ENCODE measurements at regions not wholly inside any gene's neighbourhood (a gene's known extent, or its start where the extent isn't known, plus 50 kb on each side); places are given as distances from the start of the nearest gene placed in this dataset.

DNA sequence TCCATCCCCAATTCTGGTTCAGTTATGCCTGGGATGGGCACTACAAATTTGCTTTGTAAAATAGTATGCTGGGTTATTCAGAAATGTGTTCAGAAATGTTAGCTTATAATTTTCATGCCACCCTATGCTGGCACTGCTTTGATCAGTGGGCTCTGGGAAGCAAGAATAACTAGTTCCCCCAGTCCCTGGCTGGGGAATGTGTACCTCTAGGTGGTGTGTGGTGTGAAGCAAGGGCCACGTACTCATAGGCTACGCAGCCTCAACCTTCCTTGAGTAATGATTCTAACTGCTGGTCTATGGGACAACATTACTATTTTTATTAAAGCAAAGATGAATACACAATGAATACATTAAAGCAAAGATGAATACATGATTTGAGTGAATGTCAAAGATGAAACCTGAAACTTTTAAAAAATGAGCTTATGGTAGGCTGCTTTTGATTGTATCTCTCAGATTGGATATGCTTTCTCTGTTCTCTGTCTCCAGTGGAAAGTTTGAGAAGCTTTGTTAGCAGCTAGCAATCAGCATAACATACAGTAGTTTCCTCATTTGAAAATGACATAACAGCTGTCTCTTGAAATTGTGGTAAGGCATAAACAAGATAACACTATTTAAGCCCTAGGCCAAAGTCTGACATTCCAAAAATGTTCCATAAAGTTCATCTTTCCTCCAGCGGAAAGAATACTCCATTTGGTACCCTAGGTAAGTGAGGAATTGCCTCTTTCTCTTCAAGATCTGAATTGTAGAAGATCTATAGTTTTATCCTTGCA lies 174.7 kb upstream of the NFIB start:
- no peaks in the 10 kb centered on the region for H3K4me1 ChIP-seq
- no peaks in the 10 kb centered on the region for H3K36me3 ChIP-seq (ENCODE audit: control insufficient read depth, insufficient read depth, low read length)
- H3K4me3 ChIP-seq (ENCODE audit: low read depth, low read length) = no peak overlapping the region
- no peaks in the 10 kb centered on the region for H3K27me3 ChIP-seq (ENCODE audit: control insufficient read depth, insufficient read depth, low read length)
- no peaks in the 10 kb centered on the region for H3K9me3 ChIP-seq (ENCODE audit: control insufficient read depth, low read length)
- H3K79me2 ChIP-seq = no peaks in the 10 kb centered on the region
- H3K27ac ChIP-seq = no peak overlapping the region
- TF ChIP-seq, protein P1, sequence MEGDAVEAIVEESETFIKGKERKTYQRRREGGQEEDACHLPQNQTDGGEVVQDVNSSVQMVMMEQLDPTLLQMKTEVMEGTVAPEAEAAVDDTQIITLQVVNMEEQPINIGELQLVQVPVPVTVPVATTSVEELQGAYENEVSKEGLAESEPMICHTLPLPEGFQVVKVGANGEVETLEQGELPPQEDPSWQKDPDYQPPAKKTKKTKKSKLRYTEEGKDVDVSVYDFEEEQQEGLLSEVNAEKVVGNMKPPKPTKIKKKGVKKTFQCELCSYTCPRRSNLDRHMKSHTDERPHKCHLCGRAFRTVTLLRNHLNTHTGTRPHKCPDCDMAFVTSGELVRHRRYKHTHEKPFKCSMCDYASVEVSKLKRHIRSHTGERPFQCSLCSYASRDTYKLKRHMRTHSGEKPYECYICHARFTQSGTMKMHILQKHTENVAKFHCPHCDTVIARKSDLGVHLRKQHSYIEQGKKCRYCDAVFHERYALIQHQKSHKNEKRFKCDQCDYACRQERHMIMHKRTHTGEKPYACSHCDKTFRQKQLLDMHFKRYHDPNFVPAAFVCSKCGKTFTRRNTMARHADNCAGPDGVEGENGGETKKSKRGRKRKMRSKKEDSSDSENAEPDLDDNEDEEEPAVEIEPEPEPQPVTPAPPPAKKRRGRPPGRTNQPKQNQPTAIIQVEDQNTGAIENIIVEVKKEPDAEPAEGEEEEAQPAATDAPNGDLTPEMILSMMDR (IDR thresholded peaks at IDR 0.05) = no peak
- H3K9ac ChIP-seq = no peak overlapping the region
- H3K4me2 ChIP-seq (ENCODE audit: low read length) = no peak overlapping the region
- H2AFZ ChIP-seq = no peak overlapping the region

DNA sequence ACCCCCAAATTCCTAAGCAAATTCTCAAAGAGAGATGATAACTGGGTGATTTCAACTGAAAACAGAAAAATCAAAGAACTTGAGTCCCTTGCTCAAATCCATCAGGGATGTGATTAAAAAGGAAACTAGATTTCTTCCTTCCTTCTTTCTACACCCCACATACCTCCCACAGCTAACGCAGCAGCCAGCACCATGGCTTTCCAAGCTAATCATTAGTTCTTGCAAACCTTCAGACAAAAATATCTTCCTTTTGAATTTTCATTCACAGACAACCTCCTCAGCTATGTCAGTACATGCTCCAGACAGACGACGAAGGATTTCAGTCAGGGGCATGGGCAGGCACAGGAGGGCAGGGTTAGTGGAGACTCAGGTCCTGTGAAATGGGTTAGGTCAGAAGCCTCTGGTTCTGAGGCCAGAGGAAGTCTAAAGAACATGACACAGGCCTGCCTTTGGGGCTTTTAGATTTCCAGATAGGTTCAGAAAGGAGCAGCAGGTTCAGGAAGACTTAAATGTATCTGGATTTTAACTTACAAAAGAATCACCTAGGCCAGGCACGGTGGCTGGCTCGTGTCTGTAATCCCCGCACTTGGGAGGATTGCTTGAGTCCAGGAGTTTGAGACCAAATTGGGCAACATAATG lies 173.7 kb upstream of the NFIB start:
- Histone ChIP-seq H3K36me3 (ENCODE audit: control insufficient read depth, insufficient read depth, low read length) (no peaks in the 10 kb centered on the region), H3K27me3 (ENCODE audit: control insufficient read depth, insufficient read depth, low read length) (no peaks in the 10 kb centered on the region), H3K4me2 (ENCODE audit: low read length) (no peak overlapping the region), H3K9ac (no peak overlapping the region), H3K9me3 (ENCODE audit: control insufficient read depth, low read length) (no peaks in the 10 kb centered on the region), H3K4me1 (no peaks in the 10 kb centered on the region), H2AFZ (no peak overlapping the region), H3K4me3 (ENCODE audit: low read depth, low read length) (no peak overlapping the region), H3K79me2 (no peaks in the 10 kb centered on the region), H3K27ac (no peak overlapping the region)
- TF ChIP-seq, protein P1 (IDR thresholded peaks at IDR 0.05) = no peak

DNA sequence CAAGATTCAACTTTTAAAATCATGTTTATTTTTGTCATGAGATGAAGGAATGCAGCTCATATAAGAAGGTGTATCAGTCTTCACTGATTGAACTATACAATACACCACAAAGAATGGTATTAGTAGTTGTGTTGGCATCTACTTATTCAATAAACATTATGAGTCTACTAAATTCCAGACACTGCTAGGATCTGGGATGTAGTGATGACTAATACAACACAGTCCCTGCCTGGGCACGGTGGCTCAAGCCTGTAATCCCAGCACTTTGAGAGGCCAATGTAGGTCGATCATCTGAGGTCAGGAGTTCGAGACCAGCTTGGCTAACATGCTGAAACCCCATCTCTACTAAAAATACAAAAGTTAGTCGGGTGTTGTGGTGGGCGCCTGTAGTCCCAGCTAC lies 171.4 kb upstream of the NFIB start:
- Histone ChIP-seq H3K9me3 (ENCODE audit: control insufficient read depth, low read length) (no peaks in the 10 kb centered on the region), H3K36me3 (ENCODE audit: control insufficient read depth, insufficient read depth, low read length) (no peaks in the 10 kb centered on the region), H3K4me2 (ENCODE audit: low read length) (no peak overlapping the region), H3K27ac (no peak overlapping the region), H3K27me3 (ENCODE audit: control insufficient read depth, insufficient read depth, low read length) (no peaks in the 10 kb centered on the region), H3K4me3 (ENCODE audit: low read depth, low read length) (no peak overlapping the region), H3K79me2 (no peaks in the 10 kb centered on the region), H3K9ac (no peak overlapping the region), H2AFZ (no peak overlapping the region), H3K4me1 (no peaks in the 10 kb centered on the region)
- TF ChIP-seq, protein P1 (IDR thresholded peaks at IDR 0.05) = no peak

- no peak overlapping the region for H3K4me2 ChIP-seq (ENCODE audit: low read length)
- H3K79me2 ChIP-seq = no peaks in the 10 kb centered on the region
- H3K4me1 ChIP-seq = no peaks in the 10 kb centered on the region
- no peaks in the 10 kb centered on the region for H3K36me3 ChIP-seq (ENCODE audit: control insufficient read depth, insufficient read depth, low read length)
- H3K27ac ChIP-seq = no peak overlapping the region
- H3K9ac ChIP-seq = no peak overlapping the region
- TF ChIP-seq, protein P1 (IDR thresholded peaks at IDR 0.05) = no peak
- no peaks in the 10 kb centered on the region for H3K9me3 ChIP-seq (ENCODE audit: control insufficient read depth, low read length)
- H2AFZ ChIP-seq = no peak overlapping the region
- H3K27me3 ChIP-seq (ENCODE audit: control insufficient read depth, insufficient read depth, low read length) = no peaks in the 10 kb centered on the region
- H3K4me3 ChIP-seq (ENCODE audit: low read depth, low read length) = no peak overlapping the region
These were observed 168.9 kb upstream of the NFIB start for GRCh38 chr9:14482856-14483255.
